ENCODE measurements at regions not wholly inside any gene's neighbourhood (a gene's known extent, or its start where the extent isn't known, plus 50 kb on each side); places are given as distances from the start of the nearest gene placed in this dataset.

- Histone ChIP-seq H3K36me3 (no peaks in the 10 kb centered on the region), H3K9me3 (no peaks in the 10 kb centered on the region), H3K27ac (no peak overlapping the region), H3K4me3 (ENCODE audit: low read depth in 1 of 2, low read length in 1 of 2) (no peak overlapping the region), H3K4me1 (ENCODE audit: control insufficient read depth in 1 of 2, insufficient read depth in 1 of 2, low read depth in 1 of 2, low read length in 1 of 2) (no peaks in the 10 kb centered on the region), H3K27me3 (no peaks in the 10 kb centered on the region)
- TF ChIP-seq, protein P1, sequence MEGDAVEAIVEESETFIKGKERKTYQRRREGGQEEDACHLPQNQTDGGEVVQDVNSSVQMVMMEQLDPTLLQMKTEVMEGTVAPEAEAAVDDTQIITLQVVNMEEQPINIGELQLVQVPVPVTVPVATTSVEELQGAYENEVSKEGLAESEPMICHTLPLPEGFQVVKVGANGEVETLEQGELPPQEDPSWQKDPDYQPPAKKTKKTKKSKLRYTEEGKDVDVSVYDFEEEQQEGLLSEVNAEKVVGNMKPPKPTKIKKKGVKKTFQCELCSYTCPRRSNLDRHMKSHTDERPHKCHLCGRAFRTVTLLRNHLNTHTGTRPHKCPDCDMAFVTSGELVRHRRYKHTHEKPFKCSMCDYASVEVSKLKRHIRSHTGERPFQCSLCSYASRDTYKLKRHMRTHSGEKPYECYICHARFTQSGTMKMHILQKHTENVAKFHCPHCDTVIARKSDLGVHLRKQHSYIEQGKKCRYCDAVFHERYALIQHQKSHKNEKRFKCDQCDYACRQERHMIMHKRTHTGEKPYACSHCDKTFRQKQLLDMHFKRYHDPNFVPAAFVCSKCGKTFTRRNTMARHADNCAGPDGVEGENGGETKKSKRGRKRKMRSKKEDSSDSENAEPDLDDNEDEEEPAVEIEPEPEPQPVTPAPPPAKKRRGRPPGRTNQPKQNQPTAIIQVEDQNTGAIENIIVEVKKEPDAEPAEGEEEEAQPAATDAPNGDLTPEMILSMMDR (IDR thresholded peaks at IDR 0.05): no peak
Observed at GRCh38 chr4:15295421-15296162, 132.2 kb upstream of the C1QTNF7 start.

- no peaks in the 10 kb centered on the region for H3K9me3 ChIP-seq
- TF ChIP-seq, protein P1 (IDR thresholded peaks at IDR 0.05): no peak
- no peak overlapping the region for H3K27ac ChIP-seq
- H3K4me1 ChIP-seq (ENCODE audit: control insufficient read depth in 1 of 2, insufficient read depth in 1 of 2, low read depth in 1 of 2, low read length in 1 of 2): no peaks in the 10 kb centered on the region
- no peaks in the 10 kb centered on the region for H3K36me3 ChIP-seq
- H3K4me3 ChIP-seq (ENCODE audit: low read depth in 1 of 2, low read length in 1 of 2): no peak overlapping the region
- H3K27me3 ChIP-seq: no peaks in the 10 kb centered on the region
Observed at GRCh38 chr4:15297344-15297743, 130.5 kb upstream of the C1QTNF7 start.

DNA sequence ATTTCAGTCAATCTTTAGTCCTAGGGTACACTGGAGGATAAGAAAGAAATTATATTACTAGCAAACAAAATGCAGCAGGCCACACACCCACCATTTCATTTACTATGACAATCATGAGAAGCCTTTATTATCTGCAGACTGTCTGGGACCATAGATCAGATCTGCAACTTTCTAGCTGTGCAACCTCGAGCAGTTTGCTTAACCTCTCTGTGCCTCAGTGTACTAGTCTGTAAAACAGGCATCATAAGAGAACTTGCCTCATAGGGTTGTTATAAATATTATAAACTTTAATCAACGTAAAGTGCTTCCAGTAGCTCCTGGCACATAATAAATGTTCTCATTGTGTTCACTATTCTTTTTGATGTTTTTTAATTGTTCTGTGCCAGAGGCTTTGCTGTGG, 128.2 kb upstream of the C1QTNF7 start:
- Histone ChIP-seq H3K9me3 (no peaks in the 10 kb centered on the region), H3K27ac (no peak overlapping the region), H3K27me3 (no peaks in the 10 kb centered on the region), H3K36me3 (no peaks in the 10 kb centered on the region), H3K4me1 (ENCODE audit: control insufficient read depth in 1 of 2, insufficient read depth in 1 of 2, low read depth in 1 of 2, low read length in 1 of 2) (no peaks in the 10 kb centered on the region), H3K4me3 (ENCODE audit: low read depth in 1 of 2, low read length in 1 of 2) (no peak overlapping the region)
- TF ChIP-seq, protein P1 (IDR thresholded peaks at IDR 0.05): no peak

DNA sequence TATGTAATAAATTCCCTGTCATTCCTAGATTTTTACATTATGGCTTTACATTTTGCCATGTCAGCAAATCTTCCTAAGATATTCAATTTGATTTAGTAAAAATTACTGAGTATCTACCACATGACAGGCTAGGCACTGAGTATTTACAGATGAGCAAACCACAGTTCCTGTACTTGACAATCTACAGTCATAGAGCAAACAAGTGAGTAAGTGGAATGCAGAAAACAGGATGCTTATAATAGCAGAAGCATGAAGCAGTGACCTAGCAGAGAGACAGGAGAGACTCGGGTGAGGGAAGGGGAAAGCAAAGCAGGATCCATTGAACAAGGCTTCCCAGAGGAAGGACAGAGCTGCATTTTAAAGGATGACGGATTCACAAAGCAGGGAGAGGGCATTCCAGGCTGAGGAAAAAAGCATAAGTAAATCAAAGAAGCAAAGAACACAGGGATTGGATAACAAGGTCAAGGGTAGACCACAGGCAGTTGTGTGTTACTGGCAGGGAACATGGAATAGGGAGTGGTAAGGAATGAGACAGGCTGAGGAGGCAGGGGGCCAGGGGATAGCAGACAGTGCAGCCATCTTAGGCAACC, 124.7 kb upstream of the C1QTNF7 start:
- H3K27ac ChIP-seq: no peak overlapping the region
- no peaks in the 10 kb centered on the region for H3K9me3 ChIP-seq
- H3K4me3 ChIP-seq (ENCODE audit: low read depth in 1 of 2, low read length in 1 of 2): no peak overlapping the region
- no peaks in the 10 kb centered on the region for H3K27me3 ChIP-seq
- H3K4me1 ChIP-seq (ENCODE audit: control insufficient read depth in 1 of 2, insufficient read depth in 1 of 2, low read depth in 1 of 2, low read length in 1 of 2): no peaks in the 10 kb centered on the region
- H3K36me3 ChIP-seq: no peaks in the 10 kb centered on the region
- TF ChIP-seq, protein P1 (IDR thresholded peaks at IDR 0.05): no peak

- TF ChIP-seq, protein P1 (IDR thresholded peaks at IDR 0.05): no peak
- H3K27ac ChIP-seq: no peak overlapping the region
- no peaks in the 10 kb centered on the region for H3K4me1 ChIP-seq (ENCODE audit: control insufficient read depth in 1 of 2, insufficient read depth in 1 of 2, low read depth in 1 of 2, low read length in 1 of 2)
Observed at GRCh38 chr4:15314974-15315373, 112.9 kb upstream of the C1QTNF7 start.

More at GRCh38 chr4:15314974-15315373, 112.9 kb upstream of the C1QTNF7 start:
- H3K36me3 ChIP-seq: no peaks in the 10 kb centered on the region
- H3K4me3 ChIP-seq (ENCODE audit: low read depth in 1 of 2, low read length in 1 of 2): no peak overlapping the region
- no peaks in the 10 kb centered on the region for H3K27me3 ChIP-seq
- H3K9me3 ChIP-seq: no peaks in the 10 kb centered on the region

All from neutrophil (primary cell).